ENCODE measurements at regions not wholly inside any gene's neighbourhood (a gene's known extent, or its start where the extent isn't known, plus 50 kb on each side); places are given as distances from the start of the nearest gene placed in this dataset.

- no CpG with 5 or more reads among the region's 1 CpG for WGBS (ENCODE audit: insufficient coverage, insufficient read length)
Observed at GRCh38 chr13:47289567-47289966, 392.7 kb upstream of the HTR2A start.

DNA sequence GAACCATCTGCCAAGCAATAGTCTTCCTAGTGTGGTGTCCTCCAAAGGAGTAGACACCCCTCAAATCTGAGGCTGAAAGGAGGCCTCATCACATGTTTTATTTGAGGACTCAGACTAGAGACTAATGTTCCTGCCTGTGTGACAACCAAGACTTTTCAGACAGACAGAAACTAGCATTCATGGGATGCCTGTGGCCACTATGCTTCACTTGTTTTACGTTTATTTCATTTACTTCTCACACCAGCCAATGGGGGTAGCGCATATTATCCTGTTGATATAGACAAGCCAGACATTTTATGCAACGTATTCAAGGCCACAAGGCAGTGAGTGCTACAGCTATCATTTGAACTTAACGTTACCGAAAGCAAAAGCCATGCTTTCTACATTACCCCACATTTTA, 391.7 kb upstream of the HTR2A start:
- no peaks in the 10 kb centered on the region for H3K4me1 ChIP-seq (ENCODE audit: control insufficient read depth, insufficient read depth, low read length)

More at GRCh38 chr13:47289567-47289966, 392.7 kb upstream of the HTR2A start:
- H3K27me3 ChIP-seq (ENCODE audit: control insufficient read depth, insufficient read depth, low read length) = no peaks in the 10 kb centered on the region
- H3K27ac ChIP-seq (ENCODE audit: low read length) = no peak overlapping the region
- no peaks in the 10 kb centered on the region for H3K36me3 ChIP-seq (ENCODE audit: control insufficient read depth, insufficient read depth, low read length)
- no peak overlapping the region for H3K4me3 ChIP-seq (ENCODE audit: low read length)
- H3K9me3 ChIP-seq (ENCODE audit: control insufficient read depth, insufficient read depth, low read length) = no peaks in the 10 kb centered on the region
- DNase-seq (ENCODE audit: low read depth, low spot score) = no peak
- H3K4me1 ChIP-seq (ENCODE audit: control insufficient read depth, insufficient read depth, low read length) = no peaks in the 10 kb centered on the region

GRCh38 chr13:47287291-47287751, 390.5 kb upstream of the HTR2A start:
- DNase-seq (ENCODE audit: low read depth, low spot score) = no peak
- H3K4me1 ChIP-seq (ENCODE audit: control insufficient read depth, insufficient read depth, low read length) = no peaks in the 10 kb centered on the region
- H3K36me3 ChIP-seq (ENCODE audit: control insufficient read depth, insufficient read depth, low read length) = no peaks in the 10 kb centered on the region
- H3K27ac ChIP-seq (ENCODE audit: low read length) = no peak overlapping the region
- H3K9me3 ChIP-seq (ENCODE audit: control insufficient read depth, insufficient read depth, low read length) = no peaks in the 10 kb centered on the region
- no CpG with 5 or more reads among the region's 1 CpG for WGBS (ENCODE audit: insufficient coverage, insufficient read length)
- no peaks in the 10 kb centered on the region for H3K27me3 ChIP-seq (ENCODE audit: control insufficient read depth, insufficient read depth, low read length)
- no peak overlapping the region for H3K4me3 ChIP-seq (ENCODE audit: low read length)

More for the DNA sequence above, 391.7 kb upstream of the HTR2A start:
- H3K9me3 ChIP-seq (ENCODE audit: control insufficient read depth, insufficient read depth, low read length) = no peaks in the 10 kb centered on the region
- H3K36me3 ChIP-seq (ENCODE audit: control insufficient read depth, insufficient read depth, low read length) = no peaks in the 10 kb centered on the region
- no peak overlapping the region for H3K4me3 ChIP-seq (ENCODE audit: low read length)
- H3K27me3 ChIP-seq (ENCODE audit: control insufficient read depth, insufficient read depth, low read length) = no peaks in the 10 kb centered on the region
- H3K27ac ChIP-seq (ENCODE audit: low read length) = no peak overlapping the region
- WGBS (ENCODE audit: insufficient coverage, insufficient read length) = no CpG with 5 or more reads among the region's 5 CpGs
- no peak for DNase-seq (ENCODE audit: low read depth, low spot score)

- no peak for DNase-seq (ENCODE audit: low read depth, low spot score)
- H3K27me3 ChIP-seq (ENCODE audit: control insufficient read depth, insufficient read depth, low read length) = no peaks in the 10 kb centered on the region
- H3K4me3 ChIP-seq (ENCODE audit: low read length) = no peak overlapping the region
- H3K4me1 ChIP-seq (ENCODE audit: control insufficient read depth, insufficient read depth, low read length) = no peaks in the 10 kb centered on the region
- no peak overlapping the region for H3K27ac ChIP-seq (ENCODE audit: low read length)
- WGBS (ENCODE audit: insufficient coverage, insufficient read length) = 100% methylated on average over 1 of the region's 2 CpGs
- H3K9me3 ChIP-seq (ENCODE audit: control insufficient read depth, insufficient read depth, low read length) = no peaks in the 10 kb centered on the region
- H3K36me3 ChIP-seq (ENCODE audit: control insufficient read depth, insufficient read depth, low read length) = no peaks in the 10 kb centered on the region
Observed at GRCh38 chr13:47281991-47282390, 385.1 kb upstream of the HTR2A start.

DNA sequence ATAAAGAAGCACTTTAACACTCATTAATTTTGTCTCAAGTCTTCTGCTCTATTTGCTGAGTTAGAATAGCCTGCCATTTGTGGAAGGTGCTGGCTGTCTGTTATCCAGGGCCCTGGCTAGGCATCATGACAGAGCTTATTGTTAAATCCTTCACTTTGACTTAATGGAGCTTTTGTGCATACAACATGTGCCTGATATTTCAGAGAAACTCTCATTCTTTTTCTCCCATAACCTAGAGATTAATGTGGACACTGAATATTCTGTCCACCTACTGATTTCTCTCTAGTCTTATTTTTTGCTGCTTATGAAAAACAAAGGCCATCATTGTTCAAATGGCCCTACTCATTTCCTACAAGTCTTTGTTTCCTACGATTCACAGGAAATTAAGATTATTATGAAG, 383.1 kb upstream of the HTR2A start:
- Histone ChIP-seq H3K4me1 (ENCODE audit: control insufficient read depth, insufficient read depth, low read length) (no peaks in the 10 kb centered on the region), H3K27me3 (ENCODE audit: control insufficient read depth, insufficient read depth, low read length) (no peaks in the 10 kb centered on the region), H3K4me3 (ENCODE audit: low read length) (no peak overlapping the region), H3K9me3 (ENCODE audit: control insufficient read depth, insufficient read depth, low read length) (no peaks in the 10 kb centered on the region), H3K36me3 (ENCODE audit: control insufficient read depth, insufficient read depth, low read length) (no peaks in the 10 kb centered on the region), H3K27ac (ENCODE audit: low read length) (no peak overlapping the region)
- no CpG with 5 or more reads among the region's 1 CpG for WGBS (ENCODE audit: insufficient coverage, insufficient read length)
- DNase-seq (ENCODE audit: low read depth, low spot score) = no peak

DNA sequence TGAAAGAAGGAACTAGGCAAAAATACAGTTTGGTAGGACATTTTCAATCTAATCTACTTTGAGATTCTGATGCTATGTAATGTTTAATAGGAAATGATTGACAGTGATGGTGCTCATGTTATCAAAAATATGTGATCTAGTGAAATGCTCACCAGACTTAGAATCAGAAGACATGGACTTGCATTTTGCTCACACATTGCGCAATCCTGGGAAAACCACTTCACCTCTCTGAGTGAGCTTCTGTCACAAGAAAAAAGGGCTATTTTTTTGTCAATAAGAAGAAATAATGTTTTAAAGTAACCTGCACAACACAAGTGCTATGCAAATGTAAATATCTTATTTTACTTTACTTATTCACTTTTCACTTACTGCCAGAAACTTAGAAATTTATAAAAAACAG, 380.9 kb upstream of the HTR2A start:
- WGBS (ENCODE audit: insufficient coverage, insufficient read length) = no CpG with 5 or more reads among the region's 1 CpG
- no peaks in the 10 kb centered on the region for H3K9me3 ChIP-seq (ENCODE audit: control insufficient read depth, insufficient read depth, low read length)
- no peak for DNase-seq (ENCODE audit: low read depth, low spot score)

DNA sequence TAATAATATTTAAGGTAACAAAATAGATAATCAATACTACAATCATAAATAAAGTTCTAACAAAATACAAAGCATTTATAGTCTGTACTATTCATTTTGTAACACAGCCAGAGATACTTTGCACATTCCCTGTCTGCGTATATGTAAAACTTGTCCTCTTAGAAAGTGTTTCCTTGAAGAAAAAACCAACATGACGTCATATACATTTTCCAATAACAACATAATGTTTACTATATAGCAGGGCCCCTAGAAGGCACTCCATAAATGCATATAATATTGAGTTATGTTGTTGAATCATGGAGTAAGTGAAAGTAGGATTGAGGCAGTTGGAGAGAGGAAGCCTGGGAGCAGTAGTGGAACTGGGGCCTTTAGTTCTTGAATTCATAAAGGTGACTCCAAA, 371.4 kb upstream of the HTR2A start:
- Histone ChIP-seq H3K9me3 (ENCODE audit: control insufficient read depth, insufficient read depth, low read length) (no peaks in the 10 kb centered on the region), H3K4me3 (ENCODE audit: low read length) (no peak overlapping the region), H3K36me3 (ENCODE audit: control insufficient read depth, insufficient read depth, low read length) (no peaks in the 10 kb centered on the region), H3K27me3 (ENCODE audit: control insufficient read depth, insufficient read depth, low read length) (no peaks in the 10 kb centered on the region), H3K27ac (ENCODE audit: low read length) (no peak overlapping the region), H3K4me1 (ENCODE audit: control insufficient read depth, insufficient read depth, low read length) (no peaks in the 10 kb centered on the region)
- WGBS (ENCODE audit: insufficient coverage, insufficient read length) = no CpG with 5 or more reads among the region's 2 CpGs
- no peak for DNase-seq (ENCODE audit: low read depth, low spot score)

More for the DNA sequence above, 380.9 kb upstream of the HTR2A start:
- no peak overlapping the region for H3K27ac ChIP-seq (ENCODE audit: low read length)
- no peak overlapping the region for H3K4me3 ChIP-seq (ENCODE audit: low read length)
- H3K36me3 ChIP-seq (ENCODE audit: control insufficient read depth, insufficient read depth, low read length) = no peaks in the 10 kb centered on the region
- H3K27me3 ChIP-seq (ENCODE audit: control insufficient read depth, insufficient read depth, low read length) = no peaks in the 10 kb centered on the region
- H3K4me1 ChIP-seq (ENCODE audit: control insufficient read depth, insufficient read depth, low read length) = no peaks in the 10 kb centered on the region

DNA sequence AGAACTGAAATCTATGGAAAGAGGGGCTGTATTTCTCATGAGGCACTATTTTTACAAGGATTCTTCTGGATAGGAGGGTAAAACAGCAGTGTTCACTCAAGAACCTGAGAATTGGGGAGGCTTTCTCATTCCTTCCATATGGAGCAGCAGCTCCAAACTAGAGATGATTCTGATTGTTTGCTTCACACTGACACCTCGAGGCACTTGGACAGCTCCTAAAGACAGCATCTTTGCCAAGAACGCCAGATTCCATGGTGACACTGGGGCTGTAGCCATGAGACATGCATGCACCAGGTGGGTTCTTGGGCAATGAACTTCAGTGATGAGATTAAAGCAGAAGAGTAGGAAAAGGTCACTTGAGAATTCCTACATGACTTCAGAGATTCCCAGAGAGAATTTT, 361.5 kb upstream of the HTR2A start:
- H3K27ac ChIP-seq (ENCODE audit: low read length) = no peak overlapping the region
- no peaks in the 10 kb centered on the region for H3K36me3 ChIP-seq (ENCODE audit: control insufficient read depth, insufficient read depth, low read length)
- H3K27me3 ChIP-seq (ENCODE audit: control insufficient read depth, insufficient read depth, low read length) = no peaks in the 10 kb centered on the region; the same call in 1 of the 2 replicates
- H3K4me1 ChIP-seq (ENCODE audit: control insufficient read depth, insufficient read depth, low read length) = no peaks in the 10 kb centered on the region
- DNase-seq (ENCODE audit: low read depth, low spot score) = no peak
- no peak overlapping the region for H3K4me3 ChIP-seq (ENCODE audit: low read length)
- no CpG with 5 or more reads among the region's 2 CpGs for WGBS (ENCODE audit: insufficient coverage, insufficient read length)
- H3K9me3 ChIP-seq (ENCODE audit: control insufficient read depth, insufficient read depth, low read length) = no peaks in the 10 kb centered on the region

DNA sequence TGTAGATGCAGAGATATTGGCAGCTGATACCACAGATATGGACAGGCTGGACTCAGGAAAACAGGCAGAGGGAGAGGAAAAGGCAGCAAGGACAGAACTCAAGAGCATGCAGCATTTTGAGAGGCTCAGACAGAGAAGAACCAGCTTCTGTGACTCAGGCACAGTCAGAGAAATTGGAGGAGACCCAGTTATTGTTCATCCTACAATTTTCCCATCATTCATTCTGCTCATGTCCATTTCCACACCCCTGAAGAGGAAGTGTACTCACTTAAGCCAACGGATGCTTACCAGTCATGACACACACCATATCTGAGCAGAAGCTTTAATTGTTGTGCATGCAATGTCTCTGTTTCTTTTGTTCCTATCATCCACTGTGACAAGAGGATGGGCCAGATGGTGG, 359.8 kb upstream of the HTR2A start:
- WGBS (ENCODE audit: insufficient coverage, insufficient read length) = no CpG with 5 or more reads among the region's 1 CpG
- DNase-seq (ENCODE audit: low read depth, low spot score) = no peak
- no peaks in the 10 kb centered on the region for H3K36me3 ChIP-seq (ENCODE audit: control insufficient read depth, insufficient read depth, low read length)
- H3K9me3 ChIP-seq (ENCODE audit: control insufficient read depth, insufficient read depth, low read length) = no peaks in the 10 kb centered on the region
- no peaks in the 10 kb centered on the region for H3K4me1 ChIP-seq (ENCODE audit: control insufficient read depth, insufficient read depth, low read length)
- H3K4me3 ChIP-seq (ENCODE audit: low read length) = no peak overlapping the region
- H3K27ac ChIP-seq (ENCODE audit: low read length) = no peak overlapping the region
- H3K27me3 ChIP-seq (ENCODE audit: control insufficient read depth, insufficient read depth, low read length) = no peaks in the 10 kb centered on the region; the same call in 1 of the 2 replicates

GRCh38 chr13:47252627-47253026, 355.8 kb upstream of the HTR2A start:
- Histone ChIP-seq H3K27me3 (ENCODE audit: control insufficient read depth, insufficient read depth, low read length) (no peaks in the 10 kb centered on the region; the same call in 1 of the 2 replicates), H3K9me3 (ENCODE audit: control insufficient read depth, insufficient read depth, low read length) (no peaks in the 10 kb centered on the region), H3K4me3 (ENCODE audit: low read length) (no peak overlapping the region), H3K27ac (ENCODE audit: low read length) (no peak overlapping the region), H3K36me3 (ENCODE audit: control insufficient read depth, insufficient read depth, low read length) (no peaks in the 10 kb centered on the region), H3K4me1 (ENCODE audit: control insufficient read depth, insufficient read depth, low read length) (no peaks in the 10 kb centered on the region)
- WGBS (ENCODE audit: insufficient coverage, insufficient read length) = no CpG with 5 or more reads among the region's 1 CpG
- DNase-seq (ENCODE audit: low read depth, low spot score) = no peak

DNA sequence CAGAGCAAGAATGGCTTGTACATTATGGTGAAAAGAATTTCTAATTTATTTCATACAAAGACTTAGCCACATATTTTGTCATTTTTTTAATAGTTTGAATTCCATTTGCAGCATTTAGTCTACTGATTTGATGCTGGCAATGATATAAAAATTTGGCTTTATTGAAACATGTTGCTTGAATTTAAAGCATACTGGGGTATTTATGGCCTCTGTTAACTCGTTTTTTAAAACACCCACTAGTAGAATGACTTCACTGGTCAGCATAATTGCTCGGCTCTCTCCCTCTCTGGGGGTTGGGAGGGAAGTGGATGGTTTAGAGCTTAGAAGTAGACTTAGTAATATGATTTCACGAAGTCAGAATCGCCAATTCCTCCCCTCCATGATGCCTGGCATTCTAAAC, 354.9 kb upstream of the HTR2A start:
- H3K4me3 ChIP-seq (ENCODE audit: low read length) = no peak overlapping the region
- DNase-seq (ENCODE audit: low read depth, low spot score) = no peak
- no peaks in the 10 kb centered on the region for H3K9me3 ChIP-seq (ENCODE audit: control insufficient read depth, insufficient read depth, low read length)
- no peaks in the 10 kb centered on the region for H3K4me1 ChIP-seq (ENCODE audit: control insufficient read depth, insufficient read depth, low read length)
- no peaks in the 10 kb centered on the region for H3K36me3 ChIP-seq (ENCODE audit: control insufficient read depth, insufficient read depth, low read length)
- no peaks in the 10 kb centered on the region; the same call in 1 of the 2 replicates for H3K27me3 ChIP-seq (ENCODE audit: control insufficient read depth, insufficient read depth, low read length)
- no CpG with 5 or more reads among the region's 4 CpGs for WGBS (ENCODE audit: insufficient coverage, insufficient read length)
- no peak overlapping the region for H3K27ac ChIP-seq (ENCODE audit: low read length)

All from iPS DF 6.9 (cell line).